Endothelial cell of umbilical vein (primary cell): ENCODE measurements at regions not wholly inside any gene's neighbourhood (a gene's known extent, or its start where the extent isn't known, plus 50 kb on each side); places are given as distances from the start of the nearest gene placed in this dataset.

ENCODE experiments used
- BruUV-seq: library from RNA; stranded (reverse); fragments of 400-500 nt; replicated peaks from 2 replicates; lab custom pipeline; 2021; lab: Mats Ljungman, UMichigan
- CTCF ChIA-PET: fragments of 300-600, 350-600 bp; sonication (Branson Sonifier 250); formaldehyde crosslinking; loops from one replicate; lab custom pipeline; 2021; ENCODE audit warnings: antibody characterized with exemption, inconsistent platforms; lab: Charles Lee
- POLR2A ChIA-PET: fragments of 300-600, 350-600 bp; sonication (Branson Sonifier 250); formaldehyde crosslinking; loops from one replicate; lab custom pipeline; 2021; ENCODE audit warnings: antibody characterized with exemption, inconsistent platforms; lab: Charles Lee
- DNase-seq: peaks from one replicate; pipeline ENCODE4 v3.0.0-alpha.2; 2011; ENCODE audit warnings: low read depth, low spot score
- FAIRE-seq: peaks from 2 replicates; lab custom pipeline; 2011; peaks lifted over from hg19 to GRCh38; lab: Jason Lieb, UNC
- H2AFZ ChIP-seq: 2 replicates; pipeline ENCODE4 v1.6.0; 2012; ENCODE audit warnings: low read depth, low read length, control low read depth, inconsistent platforms
- H3K27ac ChIP-seq: 2 replicates; pipeline ENCODE4 v1.5.1; 2011; ENCODE audit warnings: low read depth, mild to moderate bottlenecking, control low read depth, low read length, moderate library complexity; ENCODE audit not compliant: insufficient read depth
- H3K27me3 ChIP-seq, 2 experiments: 2 replicates each; pipeline versions ENCODE4 v1.6.0 to v1.6.1; 2011; ENCODE audit warnings: low read length in 2 of 2, mixed read lengths in 1 of 2; ENCODE audit not compliant: control insufficient read depth in 2 of 2, insufficient read depth in 2 of 2
- H3K36me3 ChIP-seq, 2 experiments: 2 replicates in 1 of 2; 3 replicates in 1 of 2; pipeline ENCODE4 v1.5.1; 2011; ENCODE audit warnings: low read length in 2 of 2, mild to moderate bottlenecking in 1 of 2, moderate library complexity in 1 of 2; ENCODE audit not compliant: control insufficient read depth in 2 of 2, insufficient read depth in 2 of 2; ENCODE audit errors: extremely low read depth in 1 of 2
- H3K4me1 ChIP-seq: 3 replicates; pipeline ENCODE4 v1.5.1; 2011; ENCODE audit warnings: mild to moderate bottlenecking, low read length; ENCODE audit not compliant: control insufficient read depth, insufficient read depth; ENCODE audit errors: extremely low read depth
- H3K4me2 ChIP-seq: 2 replicates; pipeline ENCODE4 v1.6.1; 2011; ENCODE audit warnings: low read length, control low read depth, mixed read lengths; ENCODE audit not compliant: insufficient read depth
- H3K4me3 ChIP-seq, 3 experiments: fragments of 200-600 bp in 1 of 3; sonication (generic), shearing (Covaris generic) in 1 of 3; replicated peaks in 1 of 3; 2 replicates each; pipeline ENCODE4 v1.5.1; 2011 to 2016; ENCODE audit warnings: control low read depth in 3 of 3, low read length in 3 of 3, mild to moderate bottlenecking in 2 of 3, inconsistent platforms in 1 of 3, low read depth in 1 of 3, moderate library complexity in 1 of 3; ENCODE audit not compliant: insufficient read depth in 1 of 3
- H3K79me2 ChIP-seq: 2 replicates; pipeline ENCODE4 v1.6.0; 2012; ENCODE audit warnings: low read length, inconsistent platforms; ENCODE audit not compliant: control insufficient read depth, insufficient read depth
- H3K9ac ChIP-seq: replicated peaks from 2 replicates; pipeline ENCODE3; 2011; ENCODE audit warnings: low read length, control low read depth; ENCODE audit not compliant: insufficient read depth; ENCODE audit errors: extremely low read depth
- H3K9me1 ChIP-seq: replicated peaks from 3 replicates; pipeline ENCODE4 v1.6.0; 2011; ENCODE audit warnings: mild to moderate bottlenecking, low read length; ENCODE audit not compliant: control insufficient read depth, insufficient read depth; ENCODE audit errors: extremely low read depth
- H3K9me3 ChIP-seq: replicated peaks from 2 replicates; pipeline ENCODE4 v1.5.1; 2012; ENCODE audit warnings: low read length, inconsistent platforms; ENCODE audit not compliant: control insufficient read depth, insufficient read depth
- H4K20me1 ChIP-seq: replicated peaks from 2 replicates; pipeline ENCODE3; 2011; ENCODE audit warnings: mild to moderate bottlenecking, low read length; ENCODE audit not compliant: control insufficient read depth, insufficient read depth; ENCODE audit errors: extremely low read depth
- EZH2 ChIP-seq: IDR thresholded peaks from 2 replicates; pipeline ENCODE4 v1.6.1; 2012; ENCODE audit warnings: borderline replicate concordance, low read depth, mild to moderate bottlenecking, moderate library complexity, low read length, inconsistent platforms; ENCODE audit not compliant: severe bottlenecking
- FOS ChIP-seq: IDR thresholded peaks from 2 replicates; pipeline ENCODE4 v1.6.1; 2011; ENCODE audit warnings: mild to moderate bottlenecking, low read length, moderate library complexity, borderline replicate concordance; ENCODE audit not compliant: insufficient read depth
- GATA2 ChIP-seq: IDR thresholded peaks from 2 replicates; pipeline ENCODE4 v1.7.0; 2011; ENCODE audit warnings: low read depth, mild to moderate bottlenecking, moderate library complexity, mixed read lengths, low read length; ENCODE audit not compliant: insufficient read length, insufficient read depth
- JUN ChIP-seq: IDR thresholded peaks from 2 replicates; pipeline ENCODE4 v1.6.1; 2011; ENCODE audit warnings: borderline replicate concordance, low read depth; ENCODE audit not compliant: insufficient read length, insufficient read depth
- MYC ChIP-seq: IDR thresholded peaks from one replicate; pipeline ENCODE4 v1.6.1; 2011; ENCODE audit warnings: mild to moderate bottlenecking, low read depth, low read length
- POLR2A ChIP-seq: IDR thresholded peaks from 2 replicates; pipeline ENCODE4 v1.6.1; 2012; ENCODE audit warnings: low read depth, mild to moderate bottlenecking, control low read depth, low read length
- POLR2AphosphoS5 ChIP-seq: IDR thresholded peaks from 2 replicates; pipeline ENCODE4 v1.6.1; 2012; ENCODE audit warnings: low read depth, mild to moderate bottlenecking, control low read depth, low read length, moderate library complexity; ENCODE audit not compliant: insufficient read depth
- dilution Hi-C: fragments of 300-500 bp; cut with MboI; formaldehyde crosslinking; loops from one replicate; pipeline ENCODE4 v1.15.0; 2019; ENCODE audit warnings: low sequenced_read_pairs; ENCODE audit not compliant: extremely low pct_ligation_motif_present
- intact Hi-C: fragments of 100-400 bp; cut with micrococcal nuclease; formaldehyde crosslinking; loops from one replicate; pipeline ENCODE4 v1.10.0; 2022
- TF ChIP-seq, protein P1 (sequence below): IDR thresholded peaks from 2 replicates; pipeline ENCODE4 v1.6.1; 2011; ENCODE audit not compliant: insufficient read depth, insufficient read length
- TF ChIP-seq, protein P2 (sequence below), 2 donors: IDR thresholded peaks; 1 replicate in 1 of 2; 2 replicates in 1 of 2; pipeline ENCODE4 v1.5.1; 2011; ENCODE audit warnings: low read length in 2 of 2, mild to moderate bottlenecking in 2 of 2, moderate library complexity in 2 of 2, control low read depth in 1 of 2, inconsistent platforms in 1 of 2, low read depth in 1 of 2; ENCODE audit not compliant: insufficient read depth in 1 of 2; ENCODE audit errors: extremely low read depth in 1 of 2

GRCh38 chr18:60019463-60019840, 119.7 kb downstream of the PMAIP1 start:
- POLR2A ChIA-PET: no interaction called here
- H3K9me1 ChIP-seq: no peaks in the 10 kb centered on the region
- FAIRE-seq: no peak
- BruUV-seq: no TSS peak
- no peaks in the 10 kb centered on the region for H3K36me3 ChIP-seq
- no peak overlapping the region for H3K27ac ChIP-seq
- no peaks in the 10 kb centered on the region for H4K20me1 ChIP-seq
- no peak overlapping the region for H3K9ac ChIP-seq
- no peak overlapping the region for H3K4me3 ChIP-seq
- H3K4me1 ChIP-seq: no peaks in the 10 kb centered on the region
- no peaks in the 10 kb centered on the region for H3K9me3 ChIP-seq
- no peak overlapping the region for H3K4me2 ChIP-seq
- dilution Hi-C loops (no loop called here), intact Hi-C loops (no loop called here)
- CTCF ChIA-PET: interaction anchor here (0.7 kb wide), 1 partner anchor 537 kb away, joined by 3 read pairs; no protein-coding TSS in a partner anchor
- H3K27me3 ChIP-seq: no peaks in the 10 kb centered on the region
- no peaks in the 10 kb centered on the region for H3K79me2 ChIP-seq
- H2AFZ ChIP-seq: no peak overlapping the region
- no peak for TF ChIP-seq GATA2
- TF ChIP-seq POLR2AphosphoS5: no peak
- TF ChIP-seq JUN: no peak
- TF ChIP-seq EZH2: no peak
- TF ChIP-seq, protein P1, sequence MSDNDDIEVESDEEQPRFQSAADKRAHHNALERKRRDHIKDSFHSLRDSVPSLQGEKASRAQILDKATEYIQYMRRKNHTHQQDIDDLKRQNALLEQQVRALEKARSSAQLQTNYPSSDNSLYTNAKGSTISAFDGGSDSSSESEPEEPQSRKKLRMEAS: no peak
- TF ChIP-seq MYC: no peak
- TF ChIP-seq FOS: no peak
- TF ChIP-seq, protein P2, sequence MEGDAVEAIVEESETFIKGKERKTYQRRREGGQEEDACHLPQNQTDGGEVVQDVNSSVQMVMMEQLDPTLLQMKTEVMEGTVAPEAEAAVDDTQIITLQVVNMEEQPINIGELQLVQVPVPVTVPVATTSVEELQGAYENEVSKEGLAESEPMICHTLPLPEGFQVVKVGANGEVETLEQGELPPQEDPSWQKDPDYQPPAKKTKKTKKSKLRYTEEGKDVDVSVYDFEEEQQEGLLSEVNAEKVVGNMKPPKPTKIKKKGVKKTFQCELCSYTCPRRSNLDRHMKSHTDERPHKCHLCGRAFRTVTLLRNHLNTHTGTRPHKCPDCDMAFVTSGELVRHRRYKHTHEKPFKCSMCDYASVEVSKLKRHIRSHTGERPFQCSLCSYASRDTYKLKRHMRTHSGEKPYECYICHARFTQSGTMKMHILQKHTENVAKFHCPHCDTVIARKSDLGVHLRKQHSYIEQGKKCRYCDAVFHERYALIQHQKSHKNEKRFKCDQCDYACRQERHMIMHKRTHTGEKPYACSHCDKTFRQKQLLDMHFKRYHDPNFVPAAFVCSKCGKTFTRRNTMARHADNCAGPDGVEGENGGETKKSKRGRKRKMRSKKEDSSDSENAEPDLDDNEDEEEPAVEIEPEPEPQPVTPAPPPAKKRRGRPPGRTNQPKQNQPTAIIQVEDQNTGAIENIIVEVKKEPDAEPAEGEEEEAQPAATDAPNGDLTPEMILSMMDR (IDR thresholded peaks at IDR 0.05; ENCODE audit: extremely low read depth in 1 of 2, insufficient read depth in 1 of 2, low read depth in 1 of 2, low read length in 2 of 2): no peak
- no peak for TF ChIP-seq POLR2A
- no peak for DNase-seq
